ENCODE measurements at regions not wholly inside any gene's neighbourhood (a gene's known extent, or its start where the extent isn't known, plus 50 kb on each side); places are given as distances from the start of the nearest gene placed in this dataset.

DNA sequence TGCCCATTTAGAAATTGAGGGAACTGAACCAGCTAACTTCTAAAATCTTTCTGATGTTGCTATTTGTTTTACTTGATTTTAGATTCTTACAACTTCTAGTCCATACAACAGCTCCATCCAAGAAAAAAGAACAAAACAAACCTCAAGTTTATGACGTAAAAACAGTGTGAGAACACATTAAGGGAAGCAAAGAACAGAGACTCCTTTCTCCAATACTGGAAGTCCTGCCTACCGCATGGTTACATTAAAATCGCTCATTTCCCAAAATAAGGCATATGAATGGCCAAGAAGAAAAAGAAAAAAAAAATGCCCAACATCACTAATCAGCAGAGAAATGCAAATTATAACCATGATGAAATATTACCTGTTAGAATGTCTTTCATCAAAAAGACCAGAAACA, 110.0 kb downstream of the TRIB2 start (continued):
- TF ChIP-seq, protein P1, sequence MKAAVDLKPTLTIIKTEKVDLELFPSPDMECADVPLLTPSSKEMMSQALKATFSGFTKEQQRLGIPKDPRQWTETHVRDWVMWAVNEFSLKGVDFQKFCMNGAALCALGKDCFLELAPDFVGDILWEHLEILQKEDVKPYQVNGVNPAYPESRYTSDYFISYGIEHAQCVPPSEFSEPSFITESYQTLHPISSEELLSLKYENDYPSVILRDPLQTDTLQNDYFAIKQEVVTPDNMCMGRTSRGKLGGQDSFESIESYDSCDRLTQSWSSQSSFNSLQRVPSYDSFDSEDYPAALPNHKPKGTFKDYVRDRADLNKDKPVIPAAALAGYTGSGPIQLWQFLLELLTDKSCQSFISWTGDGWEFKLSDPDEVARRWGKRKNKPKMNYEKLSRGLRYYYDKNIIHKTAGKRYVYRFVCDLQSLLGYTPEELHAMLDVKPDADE (IDR thresholded peaks at IDR 0.05), result no peak
- no peak for TF ChIP-seq JUNB (IDR thresholded peaks at IDR 0.05; ENCODE audit: unreplicated experiment)

DNA sequence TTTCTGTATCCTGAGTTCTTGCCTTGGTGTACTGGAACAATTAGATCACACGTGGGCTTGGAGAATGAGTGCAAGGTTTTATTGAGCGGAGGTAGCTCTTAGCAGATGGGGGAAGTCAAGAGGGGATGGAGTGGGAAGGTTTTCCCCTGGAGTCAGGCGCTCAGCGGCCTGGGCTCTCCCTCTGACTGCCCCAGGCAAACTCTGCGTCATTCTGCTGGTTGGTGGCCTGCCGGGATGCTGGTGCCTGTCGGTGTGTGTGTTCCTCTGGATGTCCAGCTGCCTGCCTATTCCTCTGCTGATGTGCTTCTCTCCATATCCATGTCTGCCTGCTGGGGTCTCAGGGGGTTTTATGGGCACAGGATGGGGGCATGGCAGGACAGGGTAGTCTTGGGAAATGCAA, 111.0 kb downstream of the TRIB2 start:
- no peak overlapping the region for H3K27ac Mint-ChIP-seq
- Histone ChIP-seq H3K27me3 (ENCODE audit: insufficient read depth) (no peaks in the 10 kb centered on the region), H3K79me2 (replicated peaks; ENCODE audit: insufficient read depth) (no peaks in the 10 kb centered on the region), H3F3A (replicated peaks; ENCODE audit: low read depth) (no peaks in the 10 kb centered on the region), H3K27ac (ENCODE audit: low read depth) (no peak overlapping the region), H3K9me2 (ENCODE audit: insufficient read depth) (no peaks in the 10 kb centered on the region; the same call in 1 of the 2 replicates), H3K4me3 (no peak overlapping the region), H2AFZ (no peak overlapping the region), H3K4me2 (no peak overlapping the region), H3K36me3 (ENCODE audit: insufficient read depth) (no peaks in the 10 kb centered on the region), H3K4me1 (ENCODE audit: insufficient read depth) (peaks cover 22% of the 10 kb centered on the region; the same call in 1 of the 2 replicates), H4K20me1 (replicated peaks; ENCODE audit: insufficient read depth) (no peaks in the 10 kb centered on the region)
- H3K27me3 Mint-ChIP-seq (ENCODE audit: insufficient read depth, low read depth, poor library complexity), result peaks cover 5% of the 10 kb centered on the region
- no peaks in the 10 kb centered on the region for H3K9me3 Mint-ChIP-seq
- H3K36me3 Mint-ChIP-seq (ENCODE audit: low read depth), result no peaks in the 10 kb centered on the region
- TF ChIP-seq, protein P1 (IDR thresholded peaks at IDR 0.05), result no peak
- TF ChIP-seq, protein P2, sequence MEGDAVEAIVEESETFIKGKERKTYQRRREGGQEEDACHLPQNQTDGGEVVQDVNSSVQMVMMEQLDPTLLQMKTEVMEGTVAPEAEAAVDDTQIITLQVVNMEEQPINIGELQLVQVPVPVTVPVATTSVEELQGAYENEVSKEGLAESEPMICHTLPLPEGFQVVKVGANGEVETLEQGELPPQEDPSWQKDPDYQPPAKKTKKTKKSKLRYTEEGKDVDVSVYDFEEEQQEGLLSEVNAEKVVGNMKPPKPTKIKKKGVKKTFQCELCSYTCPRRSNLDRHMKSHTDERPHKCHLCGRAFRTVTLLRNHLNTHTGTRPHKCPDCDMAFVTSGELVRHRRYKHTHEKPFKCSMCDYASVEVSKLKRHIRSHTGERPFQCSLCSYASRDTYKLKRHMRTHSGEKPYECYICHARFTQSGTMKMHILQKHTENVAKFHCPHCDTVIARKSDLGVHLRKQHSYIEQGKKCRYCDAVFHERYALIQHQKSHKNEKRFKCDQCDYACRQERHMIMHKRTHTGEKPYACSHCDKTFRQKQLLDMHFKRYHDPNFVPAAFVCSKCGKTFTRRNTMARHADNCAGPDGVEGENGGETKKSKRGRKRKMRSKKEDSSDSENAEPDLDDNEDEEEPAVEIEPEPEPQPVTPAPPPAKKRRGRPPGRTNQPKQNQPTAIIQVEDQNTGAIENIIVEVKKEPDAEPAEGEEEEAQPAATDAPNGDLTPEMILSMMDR (conservative IDR thresholded peaks at IDR 0.05; ENCODE audit: low read depth in 2 of 2), result no peak
- no peak for TF ChIP-seq EZH2 (IDR thresholded peaks at IDR 0.05; ENCODE audit: low read depth, unreplicated experiment)
- TF ChIP-seq ZNF331 (CRISPR knock-in tag; IDR thresholded peaks at IDR 0.05; ENCODE audit: low read depth), result no peak
- no peak overlapping the region for H3K4me3 Mint-ChIP-seq
- DNase-seq (ENCODE audit: low spot score), result no peak
- no peak for ATAC-seq
- peaks cover 22% of the 10 kb centered on the region for H3K4me1 Mint-ChIP-seq

DNA sequence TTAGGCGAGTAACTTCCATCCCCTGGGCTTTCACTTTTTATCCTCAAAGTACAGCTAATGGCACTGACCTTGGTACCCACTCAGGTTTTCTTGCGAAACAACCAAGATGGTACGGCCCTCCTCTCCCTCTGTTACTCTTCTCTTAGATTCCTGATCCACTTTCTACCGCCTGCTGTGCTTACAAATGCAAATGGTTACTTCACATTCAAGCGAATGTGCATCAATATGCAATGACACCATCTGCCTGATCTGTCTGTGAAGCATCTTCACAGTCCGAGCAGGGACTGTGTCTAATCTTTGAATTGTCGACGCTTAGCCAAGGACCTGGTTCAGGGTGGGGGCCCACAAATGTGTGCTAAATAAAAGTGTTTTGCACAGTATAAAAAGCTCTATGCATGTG, 112.2 kb downstream of the TRIB2 start:
- Histone ChIP-seq H3K36me3 (ENCODE audit: insufficient read depth) (no peaks in the 10 kb centered on the region), H3K79me2 (replicated peaks; ENCODE audit: insufficient read depth) (no peaks in the 10 kb centered on the region), H3K9me2 (ENCODE audit: insufficient read depth) (peaks cover 4% of the 10 kb centered on the region; the same call in 1 of the 2 replicates), H3K27me3 (ENCODE audit: insufficient read depth) (no peaks in the 10 kb centered on the region), H3F3A (replicated peaks; ENCODE audit: low read depth) (no peaks in the 10 kb centered on the region), H3K4me3 (no peak overlapping the region), H3K4me2 (peak overlapping the region; percentile 24), H3K27ac (ENCODE audit: low read depth) (no peak overlapping the region), H3K4me1 (ENCODE audit: insufficient read depth) (peaks cover 22% of the 10 kb centered on the region; the same call in 1 of the 2 replicates), H2AFZ (no peak overlapping the region), H4K20me1 (replicated peaks; ENCODE audit: insufficient read depth) (no peaks in the 10 kb centered on the region)
- ATAC-seq (peak; percentile 47), DNase-seq (ENCODE audit: low spot score) (peak; percentile 36)
- peaks cover 3% of the 10 kb centered on the region for H3K27me3 Mint-ChIP-seq (ENCODE audit: insufficient read depth, low read depth, poor library complexity)
- H3K36me3 Mint-ChIP-seq (ENCODE audit: low read depth), result no peaks in the 10 kb centered on the region
- H3K4me3 Mint-ChIP-seq, result no peak overlapping the region
- peaks cover 20% of the 10 kb centered on the region for H3K4me1 Mint-ChIP-seq
- no peaks in the 10 kb centered on the region for H3K9me3 Mint-ChIP-seq
- no peak for TF ChIP-seq ZNF331 (CRISPR knock-in tag; IDR thresholded peaks at IDR 0.05; ENCODE audit: low read depth)
- TF ChIP-seq, protein P1 (IDR thresholded peaks at IDR 0.05), result no peak
- TF ChIP-seq, protein P2 (conservative IDR thresholded peaks at IDR 0.05; ENCODE audit: low read depth in 2 of 2), result no peak
- TF ChIP-seq CREB1 (CRISPR knock-in tag; IDR thresholded peaks at IDR 0.05; ENCODE audit: low read depth), result no peak
- no peak for TF ChIP-seq NANOG (IDR thresholded peaks at IDR 0.05; ENCODE audit: borderline replicate concordance)
- TF ChIP-seq EZH2phosphoT487 (IDR thresholded peaks at IDR 0.05; ENCODE audit: unreplicated experiment), result no peak
- no peak overlapping the region for H3K27ac Mint-ChIP-seq
